ENCODE measurements at regions not wholly inside any gene's neighbourhood (a gene's known extent, or its start where the extent isn't known, plus 50 kb on each side); places are given as distances from the start of the nearest gene placed in this dataset.

- no peak for TF ChIP-seq POLR2A (IDR thresholded peaks at IDR 0.05)
- TF ChIP-seq CTCF (IDR thresholded peaks at IDR 0.05) = no peak
- TF ChIP-seq EP300 (IDR thresholded peaks at IDR 0.05) = no peak
These were observed 370.1 kb upstream of the ONECUT1 start for GRCh38 chr15:53160092-53160704.

Measured in gastroesophageal sphincter (tissue), 3 donors.